ENCODE measurements at regions not wholly inside any gene's neighbourhood (a gene's known extent, or its start where the extent isn't known, plus 50 kb on each side); places are given as distances from the start of the nearest gene placed in this dataset.

DNA sequence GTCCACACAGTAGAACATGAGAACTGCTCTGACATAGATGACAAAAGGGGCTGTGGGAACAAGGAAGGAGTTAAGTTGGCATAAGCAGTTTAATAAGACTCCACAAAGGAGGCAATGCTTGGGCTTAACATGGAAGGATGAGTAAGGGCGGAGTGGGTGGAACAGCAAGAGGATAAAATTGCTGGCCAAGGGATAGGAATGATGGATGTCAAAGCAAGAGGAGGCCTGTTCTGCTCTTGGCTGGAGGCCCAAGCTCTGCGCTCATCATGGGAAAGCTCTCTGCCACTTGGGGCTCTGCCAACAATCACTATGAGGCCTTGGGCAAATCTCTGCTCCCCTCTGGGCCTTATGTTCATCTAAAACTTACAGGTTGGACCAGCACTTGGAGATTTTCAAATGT lies 98.3 kb upstream of the CAMK1G start:
- H3K27me3 ChIP-seq = no peaks in the 10 kb centered on the region
- 56% methylated on average over 2 of the region's 2 CpGs for WGBS
- no peaks in the 10 kb centered on the region for H3K36me3 ChIP-seq
- H3K4me1 ChIP-seq = no peaks in the 10 kb centered on the region
- no peak for DNase-seq (ENCODE audit: extremely low spot score)
- no peak overlapping the region for H3K4me3 ChIP-seq
- H3K27ac ChIP-seq (replicated peaks in 1 of 4) = no peak overlapping the region
- intact Hi-C loops (cut with DNase I) = no loop called here
- no peaks in the 10 kb centered on the region for H3K9me3 ChIP-seq
- TF ChIP-seq POLR2A (IDR thresholded peaks at IDR 0.05; ENCODE audit: low read depth) (no peak), EP300 (IDR thresholded peaks at IDR 0.05) (no peak), POLR2AphosphoS5 (IDR thresholded peaks at IDR 0.05) (no peak)
- TF ChIP-seq, protein P1, sequence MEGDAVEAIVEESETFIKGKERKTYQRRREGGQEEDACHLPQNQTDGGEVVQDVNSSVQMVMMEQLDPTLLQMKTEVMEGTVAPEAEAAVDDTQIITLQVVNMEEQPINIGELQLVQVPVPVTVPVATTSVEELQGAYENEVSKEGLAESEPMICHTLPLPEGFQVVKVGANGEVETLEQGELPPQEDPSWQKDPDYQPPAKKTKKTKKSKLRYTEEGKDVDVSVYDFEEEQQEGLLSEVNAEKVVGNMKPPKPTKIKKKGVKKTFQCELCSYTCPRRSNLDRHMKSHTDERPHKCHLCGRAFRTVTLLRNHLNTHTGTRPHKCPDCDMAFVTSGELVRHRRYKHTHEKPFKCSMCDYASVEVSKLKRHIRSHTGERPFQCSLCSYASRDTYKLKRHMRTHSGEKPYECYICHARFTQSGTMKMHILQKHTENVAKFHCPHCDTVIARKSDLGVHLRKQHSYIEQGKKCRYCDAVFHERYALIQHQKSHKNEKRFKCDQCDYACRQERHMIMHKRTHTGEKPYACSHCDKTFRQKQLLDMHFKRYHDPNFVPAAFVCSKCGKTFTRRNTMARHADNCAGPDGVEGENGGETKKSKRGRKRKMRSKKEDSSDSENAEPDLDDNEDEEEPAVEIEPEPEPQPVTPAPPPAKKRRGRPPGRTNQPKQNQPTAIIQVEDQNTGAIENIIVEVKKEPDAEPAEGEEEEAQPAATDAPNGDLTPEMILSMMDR (IDR thresholded peaks at IDR 0.05) = no peak

DNA sequence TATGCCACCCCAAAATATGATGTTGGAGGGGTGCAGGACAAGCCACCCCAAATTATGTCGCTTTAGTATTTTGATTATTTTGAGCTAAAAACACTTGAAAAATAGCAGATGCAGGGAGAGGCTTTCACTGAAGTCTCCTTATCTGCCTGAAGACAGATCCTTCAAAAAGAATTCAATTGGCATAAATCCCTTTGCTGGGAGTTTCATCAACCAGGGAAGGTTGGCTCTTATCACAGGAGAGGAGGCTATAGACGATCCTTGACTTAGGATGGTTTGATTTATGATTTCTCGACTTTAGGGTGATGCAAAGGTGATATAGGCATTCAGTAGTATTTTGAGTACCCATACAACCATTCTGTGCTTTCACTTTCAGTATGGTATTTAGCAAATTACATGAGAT lies 97.8 kb upstream of the CAMK1G start:
- Histone ChIP-seq H3K27me3 (no peaks in the 10 kb centered on the region), H3K9me3 (no peaks in the 10 kb centered on the region), H3K4me3 (no peak overlapping the region), H3K36me3 (no peaks in the 10 kb centered on the region), H3K27ac (replicated peaks in 1 of 4) (no peak overlapping the region), H3K4me1 (no peaks in the 10 kb centered on the region)
- TF ChIP-seq, protein P1 (IDR thresholded peaks at IDR 0.05) = no peak
- no peak for TF ChIP-seq POLR2AphosphoS5 (IDR thresholded peaks at IDR 0.05)
- TF ChIP-seq EP300 (IDR thresholded peaks at IDR 0.05) = no peak
- no peak for TF ChIP-seq POLR2A (IDR thresholded peaks at IDR 0.05; ENCODE audit: low read depth)
- no peak for DNase-seq (ENCODE audit: extremely low spot score)
- intact Hi-C loops (cut with DNase I) = no loop called here
- WGBS = 85% methylated on average over 3 of the region's 3 CpGs

DNA sequence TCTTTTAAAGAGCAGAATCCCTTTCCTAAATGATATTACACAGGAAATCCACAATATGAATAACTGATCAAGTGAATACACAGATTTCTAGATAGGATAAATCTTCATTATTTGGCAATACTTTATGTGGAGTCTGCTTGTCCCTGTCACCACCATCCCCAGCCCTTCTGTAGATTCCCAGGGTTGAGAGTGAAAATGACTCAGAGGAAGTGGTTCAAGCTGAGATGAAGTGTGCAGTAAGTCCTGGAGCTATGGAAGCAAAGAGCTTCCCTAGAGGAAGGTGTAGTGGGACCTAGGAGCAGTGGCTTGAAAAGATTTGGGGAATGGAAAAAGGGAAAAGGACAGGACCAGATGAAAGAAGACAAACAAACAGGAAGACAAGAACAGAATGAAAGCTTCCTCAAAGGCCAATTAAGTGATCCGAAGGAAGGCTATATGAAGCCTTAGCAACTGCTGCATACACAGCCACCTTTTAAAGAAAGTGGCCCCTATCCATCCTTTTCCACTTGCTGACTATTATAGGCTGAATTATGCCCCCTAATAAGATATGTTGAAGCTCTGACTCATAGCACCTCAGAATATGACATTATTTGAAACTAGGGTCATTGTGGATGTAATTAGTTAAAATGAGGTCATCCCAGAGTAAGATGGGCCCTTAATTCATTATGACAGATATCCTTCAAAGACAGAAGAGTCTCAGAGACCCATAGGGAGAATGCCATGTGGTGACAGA lies 96.5 kb upstream of the CAMK1G start:
- 94% methylated on average over 1 of the region's 1 CpG for WGBS
- H3K4me3 ChIP-seq = no peak overlapping the region
- no peaks in the 10 kb centered on the region for H3K27me3 ChIP-seq
- H3K27ac ChIP-seq (replicated peaks in 1 of 4) = no peak overlapping the region
- intact Hi-C loops (cut with DNase I) = no loop called here
- TF ChIP-seq, protein P1 (IDR thresholded peaks at IDR 0.05) = no peak
- TF ChIP-seq POLR2A (IDR thresholded peaks at IDR 0.05; ENCODE audit: low read depth) (no peak), POLR2AphosphoS5 (IDR thresholded peaks at IDR 0.05) (no peak), EP300 (IDR thresholded peaks at IDR 0.05) (no peak)
- H3K36me3 ChIP-seq = no peaks in the 10 kb centered on the region
- no peaks in the 10 kb centered on the region for H3K9me3 ChIP-seq
- no peaks in the 10 kb centered on the region for H3K4me1 ChIP-seq
- no peak for DNase-seq (ENCODE audit: extremely low spot score)

DNA sequence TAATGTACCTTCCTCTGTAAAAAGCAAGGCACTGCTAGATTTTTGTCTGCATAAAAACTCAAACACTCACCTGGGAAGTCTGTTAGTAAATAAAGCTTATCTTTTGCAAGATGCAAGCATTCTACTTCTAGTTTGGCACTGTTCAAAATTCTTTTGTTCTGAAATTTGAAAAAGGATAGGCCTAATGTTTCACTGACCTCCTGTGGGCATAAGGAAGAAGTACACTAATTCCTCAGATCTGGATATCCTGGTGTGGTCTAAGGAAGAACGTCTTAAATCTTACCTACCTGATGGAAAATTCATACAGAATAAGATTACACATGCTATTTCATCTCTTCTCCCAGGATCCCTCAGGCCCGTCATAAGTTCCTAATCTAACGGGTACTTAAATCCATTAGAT lies 93.5 kb upstream of the CAMK1G start:
- 83% methylated on average over 3 of the region's 3 CpGs for WGBS
- no peak for TF ChIP-seq POLR2A (IDR thresholded peaks at IDR 0.05; ENCODE audit: low read depth)
- TF ChIP-seq EP300 (IDR thresholded peaks at IDR 0.05) = no peak
- TF ChIP-seq POLR2AphosphoS5 (IDR thresholded peaks at IDR 0.05) = no peak
- TF ChIP-seq, protein P1 (IDR thresholded peaks at IDR 0.05) = no peak
- intact Hi-C loops (cut with DNase I) = no loop called here

GRCh38 chr1:209491031-209491430 lies 92.5 kb upstream of the CAMK1G start:
- Histone ChIP-seq H3K36me3 (no peaks in the 10 kb centered on the region), H3K27ac (replicated peaks in 1 of 4) (no peak overlapping the region), H3K9me3 (peaks cover 0 to 10% (median 2%) of the 10 kb centered on the region in 4 donors), H3K27me3 (no peaks in the 10 kb centered on the region), H3K4me1 (no peaks in the 10 kb centered on the region), H3K4me3 (no peak overlapping the region)
- 89% methylated on average over 2 of the region's 2 CpGs for WGBS
- no peak for DNase-seq (ENCODE audit: extremely low spot score)
- intact Hi-C loops (cut with DNase I) = no loop called here
- no peak for TF ChIP-seq POLR2AphosphoS5 (IDR thresholded peaks at IDR 0.05)

More for the DNA sequence above, 93.5 kb upstream of the CAMK1G start:
- Histone ChIP-seq H3K27ac (replicated peaks in 1 of 4) (no peak overlapping the region), H3K36me3 (no peaks in the 10 kb centered on the region), H3K27me3 (no peaks in the 10 kb centered on the region), H3K4me1 (no peaks in the 10 kb centered on the region), H3K9me3 (no peaks in the 10 kb centered on the region), H3K4me3 (no peak overlapping the region)
- DNase-seq (ENCODE audit: extremely low spot score) = no peak
